ENCODE measurements at regions not wholly inside any gene's neighbourhood (a gene's known extent, or its start where the extent isn't known, plus 50 kb on each side); places are given as distances from the start of the nearest gene placed in this dataset.

- Histone ChIP-seq H3K9me3 (ENCODE audit: control insufficient read depth, insufficient read depth, low read length) (no peaks in the 10 kb centered on the region), H3K4me3 (ENCODE audit: low read depth, low read length) (no peak overlapping the region), H3K27me3 (ENCODE audit: control insufficient read depth, insufficient read depth, low read length) (no peaks in the 10 kb centered on the region), H3K36me3 (ENCODE audit: control insufficient read depth, insufficient read depth, low read length) (no peaks in the 10 kb centered on the region), H3K27ac (ENCODE audit: low read depth, low read length) (no peak overlapping the region), H3K4me1 (ENCODE audit: control insufficient read depth, insufficient read depth, low read length) (no peaks in the 10 kb centered on the region)
- no peak for DNase-seq (ENCODE audit: low read depth in 4 of 6, low spot score in 6 of 6)
These were observed 204.9 kb downstream of the FOXA2 start for GRCh38 chr20:22379472-22379871.

GRCh38 chr20:22374678-22375590 is 209.4 kb downstream of the FOXA2 start:
- Histone ChIP-seq H3K4me1 (ENCODE audit: control insufficient read depth, insufficient read depth, low read length) (no peaks in the 10 kb centered on the region), H3K27me3 (ENCODE audit: control insufficient read depth, insufficient read depth, low read length) (no peaks in the 10 kb centered on the region), H3K4me3 (ENCODE audit: low read depth, low read length) (no peak overlapping the region), H3K27ac (ENCODE audit: low read depth, low read length) (no peak overlapping the region), H3K9me3 (ENCODE audit: control insufficient read depth, insufficient read depth, low read length) (no peaks in the 10 kb centered on the region), H3K36me3 (ENCODE audit: control insufficient read depth, insufficient read depth, low read length) (no peaks in the 10 kb centered on the region)
- 30% methylated on average over 4 of the region's 12 CpGs for WGBS (ENCODE audit: insufficient coverage)
- no peak for DNase-seq (ENCODE audit: low read depth in 4 of 6, low spot score in 6 of 6)

GRCh38 chr20:22374066-22374465 is 210.3 kb downstream of the FOXA2 start:
- H3K36me3 ChIP-seq (ENCODE audit: control insufficient read depth, insufficient read depth, low read length), result no peaks in the 10 kb centered on the region
- no peak overlapping the region for H3K4me3 ChIP-seq (ENCODE audit: low read depth, low read length)
- H3K4me1 ChIP-seq (ENCODE audit: control insufficient read depth, insufficient read depth, low read length), result no peaks in the 10 kb centered on the region
- no CpG with 5 or more reads among the region's 3 CpGs for WGBS (ENCODE audit: insufficient coverage)
- H3K9me3 ChIP-seq (ENCODE audit: control insufficient read depth, insufficient read depth, low read length), result no peaks in the 10 kb centered on the region
- no peak overlapping the region for H3K27ac ChIP-seq (ENCODE audit: low read depth, low read length)
- DNase-seq (ENCODE audit: low read depth in 4 of 6, low spot score in 6 of 6), result no peak
- no peaks in the 10 kb centered on the region for H3K27me3 ChIP-seq (ENCODE audit: control insufficient read depth, insufficient read depth, low read length)

GRCh38 chr20:22373164-22373895 is 211.0 kb downstream of the FOXA2 start:
- Histone ChIP-seq H3K27me3 (ENCODE audit: control insufficient read depth, insufficient read depth, low read length) (no peaks in the 10 kb centered on the region), H3K27ac (ENCODE audit: low read depth, low read length) (no peak overlapping the region), H3K9me3 (ENCODE audit: control insufficient read depth, insufficient read depth, low read length) (no peaks in the 10 kb centered on the region), H3K36me3 (ENCODE audit: control insufficient read depth, insufficient read depth, low read length) (no peaks in the 10 kb centered on the region), H3K4me3 (ENCODE audit: low read depth, low read length) (no peak overlapping the region), H3K4me1 (ENCODE audit: control insufficient read depth, insufficient read depth, low read length) (no peaks in the 10 kb centered on the region)
- WGBS (ENCODE audit: insufficient coverage), result 100% methylated on average over 2 of the region's 5 CpGs
- no peak for DNase-seq (ENCODE audit: low read depth in 4 of 6, low spot score in 6 of 6)

GRCh38 chr20:22371843-22372242 is 212.5 kb downstream of the FOXA2 start:
- H3K27me3 ChIP-seq (ENCODE audit: control insufficient read depth, insufficient read depth, low read length), result no peaks in the 10 kb centered on the region
- H3K4me1 ChIP-seq (ENCODE audit: control insufficient read depth, insufficient read depth, low read length), result no peaks in the 10 kb centered on the region
- H3K9me3 ChIP-seq (ENCODE audit: control insufficient read depth, insufficient read depth, low read length), result no peaks in the 10 kb centered on the region
- no peak overlapping the region for H3K27ac ChIP-seq (ENCODE audit: low read depth, low read length)
- WGBS (ENCODE audit: insufficient coverage), result 57% methylated on average over 5 of the region's 5 CpGs
- no peak overlapping the region for H3K4me3 ChIP-seq (ENCODE audit: low read depth, low read length)
- H3K36me3 ChIP-seq (ENCODE audit: control insufficient read depth, insufficient read depth, low read length), result no peaks in the 10 kb centered on the region
- peak in 1 of 6 donors; percentile 5 for DNase-seq (ENCODE audit: low read depth in 4 of 6, low spot score in 6 of 6)

GRCh38 chr20:22370137-22370536 is 214.2 kb downstream of the FOXA2 start:
- no peak overlapping the region for H3K27ac ChIP-seq (ENCODE audit: low read depth, low read length)
- no peak overlapping the region for H3K4me3 ChIP-seq (ENCODE audit: low read depth, low read length)
- no peaks in the 10 kb centered on the region for H3K4me1 ChIP-seq (ENCODE audit: control insufficient read depth, insufficient read depth, low read length)
- H3K27me3 ChIP-seq (ENCODE audit: control insufficient read depth, insufficient read depth, low read length), result no peaks in the 10 kb centered on the region
- no peak for DNase-seq (ENCODE audit: low read depth in 4 of 6, low spot score in 6 of 6)
- H3K9me3 ChIP-seq (ENCODE audit: control insufficient read depth, insufficient read depth, low read length), result no peaks in the 10 kb centered on the region
- no peaks in the 10 kb centered on the region for H3K36me3 ChIP-seq (ENCODE audit: control insufficient read depth, insufficient read depth, low read length)
- WGBS (ENCODE audit: insufficient coverage), result 20% methylated on average over 1 of the region's 2 CpGs

GRCh38 chr20:22369100-22369499 is 215.3 kb downstream of the FOXA2 start:
- Histone ChIP-seq H3K9me3 (ENCODE audit: control insufficient read depth, insufficient read depth, low read length) (peaks cover 3% of the 10 kb centered on the region), H3K27me3 (ENCODE audit: control insufficient read depth, insufficient read depth, low read length) (no peaks in the 10 kb centered on the region), H3K27ac (ENCODE audit: low read depth, low read length) (no peak overlapping the region), H3K4me1 (ENCODE audit: control insufficient read depth, insufficient read depth, low read length) (no peaks in the 10 kb centered on the region), H3K4me3 (ENCODE audit: low read depth, low read length) (no peak overlapping the region), H3K36me3 (ENCODE audit: control insufficient read depth, insufficient read depth, low read length) (no peaks in the 10 kb centered on the region)
- WGBS (ENCODE audit: insufficient coverage), result no CpG with 5 or more reads among the region's 3 CpGs
- no peak for DNase-seq (ENCODE audit: low read depth in 4 of 6, low spot score in 6 of 6)

- WGBS (ENCODE audit: insufficient coverage), result 92% methylated on average over 4 of the region's 4 CpGs
- no peak for DNase-seq (ENCODE audit: low read depth in 4 of 6, low spot score in 6 of 6)
- H3K27ac ChIP-seq (ENCODE audit: low read depth, low read length), result no peak overlapping the region
- H3K36me3 ChIP-seq (ENCODE audit: control insufficient read depth, insufficient read depth, low read length), result no peaks in the 10 kb centered on the region
- peaks cover 3% of the 10 kb centered on the region for H3K9me3 ChIP-seq (ENCODE audit: control insufficient read depth, insufficient read depth, low read length)
- no peaks in the 10 kb centered on the region for H3K4me1 ChIP-seq (ENCODE audit: control insufficient read depth, insufficient read depth, low read length)
- no peaks in the 10 kb centered on the region for H3K27me3 ChIP-seq (ENCODE audit: control insufficient read depth, insufficient read depth, low read length)
- H3K4me3 ChIP-seq (ENCODE audit: low read depth, low read length), result no peak overlapping the region
These were observed 216.1 kb downstream of the FOXA2 start for GRCh38 chr20:22368235-22368634.

GRCh38 chr20:22366631-22367030 is 217.7 kb downstream of the FOXA2 start:
- no peaks in the 10 kb centered on the region for H3K36me3 ChIP-seq (ENCODE audit: control insufficient read depth, insufficient read depth, low read length)
- H3K27me3 ChIP-seq (ENCODE audit: control insufficient read depth, insufficient read depth, low read length), result no peaks in the 10 kb centered on the region
- H3K27ac ChIP-seq (ENCODE audit: low read depth, low read length), result no peak overlapping the region
- H3K9me3 ChIP-seq (ENCODE audit: control insufficient read depth, insufficient read depth, low read length), result peaks cover 3% of the 10 kb centered on the region
- H3K4me3 ChIP-seq (ENCODE audit: low read depth, low read length), result no peak overlapping the region
- no peaks in the 10 kb centered on the region for H3K4me1 ChIP-seq (ENCODE audit: control insufficient read depth, insufficient read depth, low read length)
- DNase-seq (ENCODE audit: low read depth in 4 of 6, low spot score in 6 of 6), result peak in 1 of 6 donors; percentile 66

GRCh38 chr20:22354647-22355046 is 229.7 kb downstream of the FOXA2 start:
- Histone ChIP-seq H3K9me3 (ENCODE audit: control insufficient read depth, insufficient read depth, low read length) (no peaks in the 10 kb centered on the region), H3K4me3 (ENCODE audit: low read depth, low read length) (no peak overlapping the region), H3K27me3 (ENCODE audit: control insufficient read depth, insufficient read depth, low read length) (peaks cover 2% of the 10 kb centered on the region), H3K27ac (ENCODE audit: low read depth, low read length) (no peak overlapping the region), H3K36me3 (ENCODE audit: control insufficient read depth, insufficient read depth, low read length) (no peaks in the 10 kb centered on the region), H3K4me1 (ENCODE audit: control insufficient read depth, insufficient read depth, low read length) (no peaks in the 10 kb centered on the region)
- no CpG with 5 or more reads among the region's 1 CpG for WGBS (ENCODE audit: insufficient coverage)
- DNase-seq (ENCODE audit: low read depth in 4 of 6, low spot score in 6 of 6), result no peak

Data from spinal cord (tissue), 9 donors.